ENCODE measurements at regions not wholly inside any gene's neighbourhood (a gene's known extent, or its start where the extent isn't known, plus 50 kb on each side); places are given as distances from the start of the nearest gene placed in this dataset.

DNA sequence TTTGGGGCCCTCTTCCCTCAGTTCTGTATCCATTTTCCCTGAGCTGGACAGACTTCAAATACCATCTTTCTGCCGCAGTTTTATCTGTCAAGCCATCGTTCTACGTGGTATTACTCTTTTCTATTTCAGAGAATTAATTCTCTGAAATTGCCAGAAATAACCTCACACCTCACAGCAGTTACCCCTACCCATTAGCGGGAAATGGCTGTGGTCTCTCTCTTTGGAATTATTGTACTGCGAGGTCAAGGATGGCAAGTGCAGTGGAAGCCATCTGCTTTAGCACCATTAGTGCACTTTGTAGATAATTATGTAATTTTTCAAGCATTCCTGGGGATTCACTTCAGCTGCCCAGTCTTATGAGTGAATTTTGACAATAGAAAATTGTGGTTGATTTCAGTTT is 147.8 kb upstream of the CDH4 start:
- peaks cover 30% of the 10 kb centered on the region for H3K27me3 Mint-ChIP-seq (ENCODE audit: low read depth)
- no peaks in the 10 kb centered on the region for H3K4me1 Mint-ChIP-seq
- H3K27ac Mint-ChIP-seq (ENCODE audit: unreplicated experiment): no peak overlapping the region
- no peak overlapping the region for H3K4me3 Mint-ChIP-seq
- DNase-seq (ENCODE audit: low read depth, low spot score): no peak
- TF ChIP-seq, protein P1, sequence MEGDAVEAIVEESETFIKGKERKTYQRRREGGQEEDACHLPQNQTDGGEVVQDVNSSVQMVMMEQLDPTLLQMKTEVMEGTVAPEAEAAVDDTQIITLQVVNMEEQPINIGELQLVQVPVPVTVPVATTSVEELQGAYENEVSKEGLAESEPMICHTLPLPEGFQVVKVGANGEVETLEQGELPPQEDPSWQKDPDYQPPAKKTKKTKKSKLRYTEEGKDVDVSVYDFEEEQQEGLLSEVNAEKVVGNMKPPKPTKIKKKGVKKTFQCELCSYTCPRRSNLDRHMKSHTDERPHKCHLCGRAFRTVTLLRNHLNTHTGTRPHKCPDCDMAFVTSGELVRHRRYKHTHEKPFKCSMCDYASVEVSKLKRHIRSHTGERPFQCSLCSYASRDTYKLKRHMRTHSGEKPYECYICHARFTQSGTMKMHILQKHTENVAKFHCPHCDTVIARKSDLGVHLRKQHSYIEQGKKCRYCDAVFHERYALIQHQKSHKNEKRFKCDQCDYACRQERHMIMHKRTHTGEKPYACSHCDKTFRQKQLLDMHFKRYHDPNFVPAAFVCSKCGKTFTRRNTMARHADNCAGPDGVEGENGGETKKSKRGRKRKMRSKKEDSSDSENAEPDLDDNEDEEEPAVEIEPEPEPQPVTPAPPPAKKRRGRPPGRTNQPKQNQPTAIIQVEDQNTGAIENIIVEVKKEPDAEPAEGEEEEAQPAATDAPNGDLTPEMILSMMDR (conservative IDR thresholded peaks at IDR 0.05): no peak
- no peaks in the 10 kb centered on the region for H3K36me3 Mint-ChIP-seq (ENCODE audit: low read depth)
- H3K9me3 Mint-ChIP-seq: no peaks in the 10 kb centered on the region

DNA sequence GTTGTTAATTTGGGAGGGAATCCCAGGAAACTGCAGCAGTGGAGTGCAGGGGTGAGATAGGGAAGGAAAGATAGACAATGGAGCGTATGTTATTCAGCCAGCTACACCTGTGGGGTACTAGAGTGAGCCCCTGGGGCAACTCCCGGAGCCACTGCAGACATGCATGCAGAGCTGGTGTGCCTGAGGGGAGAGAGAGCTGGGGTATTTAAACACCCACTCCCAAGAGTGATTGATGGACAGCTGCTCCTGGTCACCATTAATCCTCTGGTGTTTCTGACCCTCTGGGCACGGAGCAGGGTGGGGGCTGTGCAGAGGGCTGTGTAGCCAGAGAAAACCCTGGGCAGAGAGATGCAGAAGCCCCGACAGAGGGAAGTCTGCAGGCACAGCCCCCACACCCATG is 146.7 kb upstream of the CDH4 start:
- peaks cover 23% of the 10 kb centered on the region for H3K27me3 Mint-ChIP-seq (ENCODE audit: low read depth)
- TF ChIP-seq, protein P1 (conservative IDR thresholded peaks at IDR 0.05): no peak
- H3K36me3 Mint-ChIP-seq (ENCODE audit: low read depth): no peaks in the 10 kb centered on the region
- H3K9me3 Mint-ChIP-seq: no peaks in the 10 kb centered on the region
- no peaks in the 10 kb centered on the region for H3K4me1 Mint-ChIP-seq
- H3K4me3 Mint-ChIP-seq: no peak overlapping the region
- H3K27ac Mint-ChIP-seq (ENCODE audit: unreplicated experiment): peak overlapping the region; percentile 57
- no peak for DNase-seq (ENCODE audit: low read depth, low spot score)

DNA sequence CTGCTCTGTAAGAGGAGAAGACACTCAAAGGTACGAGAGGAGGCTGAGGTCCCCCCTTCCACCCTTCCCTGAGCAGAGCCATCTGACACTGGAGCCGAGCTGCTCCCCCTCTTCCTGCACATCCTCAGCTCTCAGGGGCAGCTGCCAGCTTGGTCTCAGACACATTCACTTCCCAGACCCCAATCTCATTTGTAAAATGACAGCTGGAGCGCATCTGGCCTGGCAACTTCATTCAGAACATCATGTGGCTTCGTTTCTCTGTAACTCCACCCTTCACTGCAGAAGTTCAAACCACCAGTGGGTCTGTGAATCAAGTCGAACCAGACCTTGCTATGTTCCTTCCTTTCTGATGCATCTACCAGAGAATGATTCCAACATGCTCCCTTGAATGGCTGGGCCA is 145.6 kb upstream of the CDH4 start:
- H3K27me3 Mint-ChIP-seq (ENCODE audit: low read depth): peaks cover 19% of the 10 kb centered on the region

DNA sequence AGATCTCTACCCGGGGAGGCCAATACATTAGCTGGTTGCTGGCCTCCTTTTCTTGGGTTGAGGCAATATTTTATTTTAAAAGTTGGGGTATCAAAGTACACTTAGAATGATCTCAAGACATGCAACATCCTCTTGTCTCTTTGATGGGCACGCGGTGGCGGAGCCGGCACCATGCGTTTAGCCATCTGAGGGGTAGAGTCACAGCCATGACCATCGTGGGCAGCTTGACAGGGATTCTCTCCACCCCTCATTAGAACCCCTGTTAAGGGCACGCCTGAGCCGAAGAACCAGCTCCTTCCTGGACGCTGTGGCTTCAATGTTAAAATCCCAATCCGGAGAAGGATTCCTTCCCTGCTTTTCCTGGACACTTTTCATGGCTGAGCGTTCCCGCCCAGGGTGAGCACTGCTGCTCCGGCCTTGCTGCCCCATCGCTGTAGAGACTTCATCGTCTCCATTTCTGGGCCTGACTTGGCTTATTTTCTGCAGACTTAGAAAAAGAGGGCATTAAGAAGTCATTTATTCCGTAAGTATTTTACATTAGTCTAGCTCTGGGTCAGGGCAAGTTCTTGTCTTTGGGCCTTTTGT is 142.7 kb upstream of the CDH4 start:
- Mint-ChIP-seq H3K36me3 (ENCODE audit: low read depth) (no peaks in the 10 kb centered on the region), H3K27ac (ENCODE audit: unreplicated experiment) (no peak overlapping the region), H3K4me1 (no peaks in the 10 kb centered on the region), H3K4me3 (no peak overlapping the region), H3K9me3 (no peaks in the 10 kb centered on the region), H3K27me3 (ENCODE audit: low read depth) (peaks cover 5% of the 10 kb centered on the region)
- DNase-seq (ENCODE audit: low read depth, low spot score): no peak
- TF ChIP-seq, protein P1 (conservative IDR thresholded peaks at IDR 0.05): no peak

More for the DNA sequence above, 145.6 kb upstream of the CDH4 start:
- DNase-seq (ENCODE audit: low read depth, low spot score): no peak
- Mint-ChIP-seq H3K4me3 (no peak overlapping the region), H3K27ac (ENCODE audit: unreplicated experiment) (no peak overlapping the region), H3K9me3 (no peaks in the 10 kb centered on the region), H3K36me3 (ENCODE audit: low read depth) (no peaks in the 10 kb centered on the region), H3K4me1 (no peaks in the 10 kb centered on the region)
- TF ChIP-seq, protein P1 (conservative IDR thresholded peaks at IDR 0.05): no peak

DNA sequence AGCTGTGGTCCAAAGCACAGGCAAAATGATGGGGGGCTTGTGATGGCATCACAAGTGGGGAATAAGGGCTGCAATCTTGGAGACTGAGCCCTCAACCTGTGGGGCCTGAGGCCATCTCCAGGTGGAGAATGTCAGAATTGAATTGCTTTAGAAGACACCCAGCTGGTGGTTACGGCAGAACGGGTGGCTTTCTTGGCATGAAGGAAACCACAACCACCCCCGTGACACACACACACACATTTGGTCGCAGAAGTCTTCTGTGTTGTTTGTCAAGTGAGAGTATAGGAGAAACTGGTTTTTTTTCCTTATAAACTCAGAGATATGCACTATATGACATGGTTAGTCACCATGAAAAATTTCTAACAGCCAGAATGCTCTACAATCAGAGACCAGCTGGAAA is 139.5 kb upstream of the CDH4 start:
- Mint-ChIP-seq H3K9me3 (no peaks in the 10 kb centered on the region), H3K4me3 (no peak overlapping the region), H3K27me3 (ENCODE audit: low read depth) (no peaks in the 10 kb centered on the region), H3K4me1 (peaks cover 6% of the 10 kb centered on the region), H3K36me3 (ENCODE audit: low read depth) (no peaks in the 10 kb centered on the region), H3K27ac (ENCODE audit: unreplicated experiment) (no peak overlapping the region)
- no peak for DNase-seq (ENCODE audit: low read depth, low spot score)
- TF ChIP-seq, protein P1 (conservative IDR thresholded peaks at IDR 0.05): no peak

All from neural crest cell (in vitro differentiated cells).